ENCODE measurements at regions not wholly inside any gene's neighbourhood (a gene's known extent, or its start where the extent isn't known, plus 50 kb on each side); places are given as distances from the start of the nearest gene placed in this dataset.
"Not testable (repeated sequence)": the region's sequence is repeated elsewhere in the genome, so short reads cannot be mapped to it uniquely, and the experiment has no call there.

DNA sequence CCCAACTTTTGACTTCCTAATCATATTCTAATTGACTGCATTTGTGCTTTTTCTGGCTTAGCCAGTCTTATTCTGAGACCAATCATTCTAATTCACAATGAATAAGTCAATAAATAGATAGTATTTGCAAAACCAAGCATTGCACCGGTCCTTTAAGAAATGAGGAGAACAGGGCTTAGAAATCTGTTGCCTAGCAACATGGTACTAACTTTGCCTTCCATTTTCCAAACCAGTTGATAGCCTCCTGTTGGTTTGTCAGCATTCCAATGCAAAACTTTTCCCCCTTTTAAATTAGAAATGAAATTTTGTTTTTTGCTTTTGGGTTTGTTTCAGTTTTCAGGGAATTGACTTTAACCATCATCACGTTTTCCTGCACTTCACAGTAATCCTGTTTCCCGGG is 603.5 kb upstream of the NRP1 start:
- H3K36me3 Mint-ChIP-seq (ENCODE audit: low read depth) = no peaks in the 10 kb centered on the region
- H3K9me3 ChIP-seq (ENCODE audit: control insufficient read depth, low read length, poor library complexity, severe bottlenecking) = no peaks in the 10 kb centered on the region
- no peak overlapping the region for H3K27ac Mint-ChIP-seq
- DNase-seq (no peak), ATAC-seq (no peak)
- no peaks in the 10 kb centered on the region for H3K4me1 Mint-ChIP-seq
- peaks cover 6% of the 10 kb centered on the region for H3K27me3 Mint-ChIP-seq
- no peak overlapping the region for H3K4me3 Mint-ChIP-seq

DNA sequence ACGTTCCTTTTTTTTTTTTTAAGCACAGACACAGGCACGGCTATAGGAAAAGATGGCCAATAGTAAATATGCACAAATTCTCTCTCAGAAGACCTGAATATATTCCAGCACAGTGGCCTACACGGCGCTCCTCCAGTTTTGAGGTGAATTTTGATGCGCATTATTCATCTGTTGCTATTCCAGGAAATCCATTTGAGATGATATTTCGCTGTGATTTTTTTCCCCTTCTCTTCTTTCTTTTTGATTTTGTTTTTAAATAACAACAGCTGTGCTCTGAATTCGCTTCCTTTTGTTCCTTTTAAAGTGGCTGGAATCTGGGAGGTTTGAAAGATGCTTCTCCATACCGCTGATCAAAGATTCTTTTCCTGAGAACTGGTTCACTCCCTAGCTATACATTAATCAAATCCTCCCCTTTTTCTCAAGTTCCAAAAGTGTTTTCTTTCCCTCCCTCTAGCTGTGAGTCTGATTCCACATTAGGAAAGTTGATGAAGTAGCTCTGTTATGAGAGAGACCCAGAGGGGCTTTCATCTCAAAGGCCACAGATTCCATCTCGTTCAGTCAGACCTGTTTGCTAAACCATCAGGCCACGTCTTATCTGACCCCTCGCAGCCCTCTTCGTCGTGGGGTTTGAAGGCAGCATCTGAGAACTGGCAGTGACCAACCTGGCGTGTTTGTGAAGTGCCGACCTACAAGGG is 602.7 kb upstream of the NRP1 start:
- Mint-ChIP-seq H3K27me3 (peaks cover 6% of the 10 kb centered on the region), H3K4me1 (no peaks in the 10 kb centered on the region), H3K27ac (no peak overlapping the region), H3K36me3 (ENCODE audit: low read depth) (peaks cover 2% of the 10 kb centered on the region), H3K4me3 (no peak overlapping the region)
- ATAC-seq (no peak), DNase-seq (no peak)
- no peaks in the 10 kb centered on the region for H3K9me3 ChIP-seq (ENCODE audit: control insufficient read depth, low read length, poor library complexity, severe bottlenecking)

DNA sequence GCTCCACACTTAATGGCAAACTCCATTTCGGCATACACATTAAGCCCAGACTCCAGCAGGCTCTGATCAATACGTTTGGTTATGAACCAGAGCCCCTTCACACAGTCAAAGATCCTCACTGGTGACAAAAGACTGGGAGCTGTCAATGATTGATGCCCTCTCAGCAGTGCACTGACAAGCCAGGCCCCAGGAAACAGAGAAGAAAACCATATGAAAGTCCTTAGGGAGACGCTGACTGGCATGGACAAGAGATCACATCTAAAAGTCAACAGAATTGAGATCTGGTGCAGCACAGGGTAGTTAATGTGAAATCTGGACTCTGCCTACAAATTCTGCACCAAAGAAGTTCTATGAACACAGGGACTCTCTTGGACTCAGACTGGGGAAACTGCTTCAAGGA is 600.9 kb upstream of the NRP1 start:
- Mint-ChIP-seq H3K4me3 (no peak overlapping the region), H3K4me1 (no peaks in the 10 kb centered on the region), H3K36me3 (ENCODE audit: low read depth) (peaks cover 2% of the 10 kb centered on the region), H3K27me3 (peaks cover 15% of the 10 kb centered on the region), H3K27ac (no peak overlapping the region)
- H3K9me3 ChIP-seq (ENCODE audit: control insufficient read depth, low read length, poor library complexity, severe bottlenecking) = no peaks in the 10 kb centered on the region
- DNase-seq (no peak), ATAC-seq (no peak)

DNA sequence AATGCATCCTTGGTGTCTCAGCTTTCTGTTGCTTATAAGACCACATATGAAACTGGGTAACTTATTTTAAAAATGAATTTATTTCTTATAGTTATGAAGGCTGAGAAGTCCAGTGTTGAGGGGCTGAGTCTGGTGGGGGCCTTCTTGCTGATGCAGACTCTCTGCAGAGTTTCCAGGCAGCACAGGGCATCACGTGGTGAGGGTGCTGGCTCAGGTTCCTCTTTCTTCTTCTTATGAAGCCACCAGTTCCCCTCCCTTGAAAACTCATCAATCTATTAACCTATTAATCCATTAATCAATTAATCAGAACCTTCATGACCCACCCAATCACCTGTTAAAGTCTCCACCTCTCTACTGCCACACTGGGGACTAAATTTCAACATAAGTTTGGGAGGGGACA is 595.6 kb upstream of the NRP1 start:
- Mint-ChIP-seq H3K4me1 (no peaks in the 10 kb centered on the region), H3K27me3 (peaks cover 9% of the 10 kb centered on the region), H3K27ac (no peak overlapping the region), H3K4me3 (no peak overlapping the region), H3K36me3 (ENCODE audit: low read depth) (peaks cover 2% of the 10 kb centered on the region)
- DNase-seq (no peak), ATAC-seq (no peak)
- no peaks in the 10 kb centered on the region for H3K9me3 ChIP-seq (ENCODE audit: control insufficient read depth, low read length, poor library complexity, severe bottlenecking)

DNA sequence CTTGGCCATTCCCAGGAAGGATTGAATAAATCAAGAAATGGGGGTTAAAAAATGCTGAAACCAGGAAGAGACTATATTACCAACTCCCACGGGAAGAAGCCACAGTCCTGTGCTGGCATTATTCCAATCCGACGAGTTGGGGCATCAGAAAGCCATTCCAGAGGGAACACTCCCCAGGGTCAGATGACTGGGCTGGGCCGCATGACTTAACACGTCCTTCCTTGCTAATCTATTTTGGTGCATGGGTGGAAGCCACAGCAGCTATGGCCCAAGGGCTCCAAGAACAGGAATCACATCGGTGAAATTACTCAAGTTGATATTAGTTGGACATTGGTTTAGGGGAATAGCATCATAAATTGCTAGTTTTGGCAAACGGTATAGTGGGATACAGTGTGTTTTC is 592.9 kb upstream of the NRP1 start:
- ATAC-seq (no peak), DNase-seq (no peak)
- H3K4me3 Mint-ChIP-seq = no peak overlapping the region
- H3K27ac Mint-ChIP-seq = no peak overlapping the region
- H3K4me1 Mint-ChIP-seq = peaks cover 3% of the 10 kb centered on the region
- H3K36me3 Mint-ChIP-seq (ENCODE audit: low read depth) = no peaks in the 10 kb centered on the region
- H3K9me3 ChIP-seq (ENCODE audit: control insufficient read depth, low read length, poor library complexity, severe bottlenecking) = no peaks in the 10 kb centered on the region
- peaks cover 9% of the 10 kb centered on the region for H3K27me3 Mint-ChIP-seq

DNA sequence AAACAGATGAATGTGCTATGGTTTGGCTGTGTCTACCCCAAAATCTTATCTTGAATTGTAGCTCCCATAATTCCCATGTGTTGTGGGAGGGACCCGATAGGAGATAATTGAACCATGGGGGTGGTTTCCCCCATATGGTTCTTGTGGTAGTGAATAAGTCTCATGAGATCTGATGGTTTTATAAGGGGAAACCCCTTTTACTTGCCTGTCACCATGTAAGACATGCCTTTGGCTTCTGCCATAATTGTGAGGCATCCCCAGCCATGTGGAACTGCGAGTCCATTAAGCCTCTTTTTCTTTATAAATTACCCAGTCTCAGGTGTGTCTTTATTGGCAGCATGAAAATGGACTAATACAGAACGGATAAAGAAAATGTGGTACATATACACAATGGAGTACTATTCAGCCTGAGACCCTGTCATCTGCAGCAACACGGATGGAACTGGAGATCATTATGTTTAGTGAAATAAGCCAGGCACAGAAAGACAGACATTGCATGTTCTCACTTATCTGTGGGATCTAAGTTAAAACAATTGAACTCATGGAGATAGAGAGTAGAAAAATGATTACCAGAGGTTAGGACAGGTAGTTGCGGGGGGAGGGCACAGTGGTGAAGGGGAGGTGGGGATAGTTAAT is 587.6 kb upstream of the NRP1 start:
- DNase-seq = no peak
- Mint-ChIP-seq H3K27ac (no peak overlapping the region), H3K4me1 (peaks cover 3% of the 10 kb centered on the region), H3K27me3 (peaks cover 13% of the 10 kb centered on the region), H3K36me3 (ENCODE audit: low read depth) (peaks cover 3% of the 10 kb centered on the region), H3K4me3 (no peak overlapping the region)
- H3K9me3 ChIP-seq (ENCODE audit: control insufficient read depth, low read length, poor library complexity, severe bottlenecking) = no peaks in the 10 kb centered on the region
- ATAC-seq = no peak

DNA sequence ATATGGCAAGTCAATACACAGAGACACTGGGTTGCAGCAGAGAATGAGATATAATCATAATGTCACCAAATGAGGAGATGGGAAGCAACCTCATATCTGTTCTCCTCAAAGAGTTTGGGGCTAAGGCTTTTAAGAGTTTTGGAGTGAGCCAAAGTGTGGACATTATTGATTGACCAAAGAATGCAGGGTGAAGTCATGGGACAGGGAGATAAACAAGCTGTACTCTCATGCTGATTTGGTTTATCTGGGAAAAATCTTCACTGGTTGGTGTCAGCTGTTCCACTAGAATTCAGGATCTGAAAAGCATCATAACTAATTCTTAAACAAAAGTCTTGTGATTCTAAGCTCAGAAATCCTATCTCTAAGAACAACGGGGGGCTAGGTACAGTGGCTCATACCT is 585.9 kb upstream of the NRP1 start:
- Mint-ChIP-seq H3K4me3 (no peak overlapping the region), H3K4me1 (peaks cover 3% of the 10 kb centered on the region), H3K27ac (no peak overlapping the region), H3K36me3 (ENCODE audit: low read depth) (peaks cover 3% of the 10 kb centered on the region), H3K27me3 (peaks cover 16% of the 10 kb centered on the region)
- DNase-seq = no peak
- ATAC-seq = no peak
- no peaks in the 10 kb centered on the region for H3K9me3 ChIP-seq (ENCODE audit: control insufficient read depth, low read length, poor library complexity, severe bottlenecking)

DNA sequence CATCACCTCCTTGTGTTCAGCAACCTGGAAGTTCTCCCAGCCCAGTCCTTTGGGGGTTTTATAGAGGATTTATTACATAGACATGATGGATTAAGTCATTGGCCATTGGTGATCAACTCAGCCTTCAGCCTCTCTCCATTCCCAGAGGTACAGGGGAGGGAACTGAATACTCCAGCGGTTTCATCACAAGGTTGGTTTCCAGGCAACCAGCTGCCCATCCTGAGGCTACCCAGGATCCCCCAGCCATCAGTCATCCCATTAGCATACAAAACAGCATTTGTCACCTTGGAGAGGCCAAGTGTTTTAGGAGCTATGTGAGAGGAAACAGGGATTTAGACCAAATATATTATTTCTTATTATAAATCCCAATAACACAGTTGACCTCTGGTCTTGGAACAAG is 584.8 kb upstream of the NRP1 start:
- Mint-ChIP-seq H3K4me3 (no peak overlapping the region), H3K27me3 (peaks cover 17% of the 10 kb centered on the region), H3K4me1 (peaks cover 3% of the 10 kb centered on the region), H3K27ac (no peak overlapping the region), H3K36me3 (ENCODE audit: low read depth) (peaks cover 3% of the 10 kb centered on the region)
- no peak for DNase-seq
- no peaks in the 10 kb centered on the region for H3K9me3 ChIP-seq (ENCODE audit: control insufficient read depth, low read length, poor library complexity, severe bottlenecking)
- no peak for ATAC-seq

DNA sequence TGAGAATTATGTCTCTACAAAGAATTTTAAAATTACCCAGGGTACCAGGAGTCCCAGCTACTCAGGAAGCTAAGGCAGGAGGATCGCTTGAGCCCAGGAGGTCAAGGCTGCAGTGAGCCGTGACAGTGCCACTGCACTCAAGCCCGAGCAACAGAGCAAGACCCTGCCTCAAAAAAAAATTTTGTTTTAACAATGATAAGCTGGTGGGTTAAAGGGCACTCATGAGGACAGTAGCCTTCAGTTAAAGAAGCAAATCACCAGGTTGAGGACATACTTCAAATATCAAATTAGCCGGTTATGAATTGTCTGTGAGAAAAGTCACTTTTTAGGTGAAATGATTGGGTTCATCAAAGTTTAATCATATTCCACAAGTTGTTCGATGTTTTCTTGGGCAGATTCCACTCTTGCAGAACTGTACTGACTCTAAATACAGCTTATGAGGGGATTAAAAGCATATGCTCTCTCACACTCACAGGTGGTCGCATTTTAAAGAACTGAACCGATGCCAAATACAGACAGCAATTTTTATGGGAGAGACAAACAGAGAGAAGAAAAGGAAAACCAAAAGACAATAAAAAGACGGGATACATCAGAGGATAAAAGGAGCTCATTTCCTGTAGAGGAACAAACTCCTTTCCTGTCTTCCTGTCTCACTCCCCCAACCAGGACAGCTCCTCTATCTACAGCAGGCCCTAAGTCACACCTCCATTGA is 582.8 kb upstream of the NRP1 start:
- H3K4me1 Mint-ChIP-seq = no peaks in the 10 kb centered on the region
- DNase-seq = no peak
- H3K27me3 Mint-ChIP-seq = peaks cover 21% of the 10 kb centered on the region
- peaks cover 3% of the 10 kb centered on the region for H3K36me3 Mint-ChIP-seq (ENCODE audit: low read depth)
- H3K27ac Mint-ChIP-seq = no peak overlapping the region
- H3K9me3 ChIP-seq (ENCODE audit: control insufficient read depth, low read length, poor library complexity, severe bottlenecking) = no peaks in the 10 kb centered on the region
- H3K4me3 Mint-ChIP-seq = no peak overlapping the region
- no peak for ATAC-seq

DNA sequence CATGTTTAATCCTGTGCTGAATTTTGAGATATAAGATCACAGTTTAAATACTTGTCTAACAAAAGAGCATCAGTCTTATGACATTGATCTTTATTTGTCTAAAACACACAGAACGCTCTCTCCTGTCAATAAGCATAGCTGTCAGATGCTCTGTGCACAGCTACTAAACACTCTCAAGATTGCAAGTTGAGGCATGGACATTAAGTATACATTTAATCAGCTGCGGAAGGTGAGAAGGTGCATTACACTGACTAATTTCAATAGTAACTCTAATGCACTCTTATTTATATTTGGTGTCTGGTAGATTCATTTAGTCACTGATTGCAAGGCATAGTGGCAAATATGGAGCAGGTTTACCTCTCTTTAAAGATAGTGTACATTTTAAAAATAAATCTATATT is 580.3 kb upstream of the NRP1 start:
- no peak for ATAC-seq
- H3K27me3 Mint-ChIP-seq = peaks cover 30% of the 10 kb centered on the region
- peaks cover 3% of the 10 kb centered on the region for H3K36me3 Mint-ChIP-seq (ENCODE audit: low read depth)
- H3K27ac Mint-ChIP-seq = no peak overlapping the region
- H3K4me1 Mint-ChIP-seq = no peaks in the 10 kb centered on the region
- DNase-seq = no peak
- no peak overlapping the region for H3K4me3 Mint-ChIP-seq
- no peaks in the 10 kb centered on the region for H3K9me3 ChIP-seq (ENCODE audit: control insufficient read depth, low read length, poor library complexity, severe bottlenecking)

DNA sequence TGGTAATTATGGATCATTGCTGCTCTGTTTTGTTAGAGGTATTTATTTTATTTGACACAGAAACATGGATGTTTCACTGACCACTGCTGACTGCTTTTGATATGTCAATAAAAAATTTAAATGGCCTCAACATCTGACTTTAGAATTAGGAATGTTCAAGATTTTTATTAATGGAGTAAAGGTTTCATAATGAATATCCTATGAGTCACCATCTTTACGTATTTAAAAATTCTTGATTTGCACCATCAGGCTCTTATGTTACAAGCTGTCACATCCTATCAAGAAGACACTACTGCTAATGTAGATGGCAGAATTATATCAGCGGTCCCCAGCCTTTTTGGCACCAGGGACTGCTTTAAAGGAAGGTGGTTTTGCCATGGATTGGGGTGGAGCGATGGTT is 578.7 kb upstream of the NRP1 start:
- Mint-ChIP-seq H3K27me3 (peaks cover 37% of the 10 kb centered on the region), H3K36me3 (ENCODE audit: low read depth) (peaks cover 3% of the 10 kb centered on the region), H3K27ac (no peak overlapping the region), H3K4me3 (no peak overlapping the region), H3K4me1 (no peaks in the 10 kb centered on the region)
- no peak for DNase-seq
- H3K9me3 ChIP-seq (ENCODE audit: control insufficient read depth, low read length, poor library complexity, severe bottlenecking) = no peaks in the 10 kb centered on the region
- no peak for ATAC-seq

DNA sequence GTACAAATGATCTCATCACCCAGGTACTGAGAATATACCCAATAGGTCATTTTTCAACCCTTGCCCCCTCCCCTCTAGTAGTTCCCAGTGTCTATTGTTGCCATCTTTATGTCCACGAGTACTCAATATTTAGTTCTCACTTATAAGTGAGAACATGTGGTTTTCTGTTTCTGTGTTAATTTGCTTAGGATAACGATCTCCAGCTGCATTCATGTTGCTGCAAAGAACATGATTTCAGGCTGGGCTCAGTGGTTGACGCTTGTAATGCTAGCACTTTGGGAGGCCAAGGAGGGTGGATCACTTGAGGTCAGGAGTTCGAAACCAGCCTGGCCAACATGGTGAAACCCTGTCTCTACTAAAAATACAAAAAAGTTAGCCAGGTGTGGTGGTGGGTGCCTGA is 575.0 kb upstream of the NRP1 start:
- not testable (repeated sequence) for ATAC-seq; H3K36me3 Mint-ChIP-seq (ENCODE audit: low read depth); H3K9me3 ChIP-seq (ENCODE audit: control insufficient read depth, low read length, poor library complexity, severe bottlenecking); H3K4me3 Mint-ChIP-seq; DNase-seq; H3K4me1 Mint-ChIP-seq; H3K27ac Mint-ChIP-seq
- H3K27me3 Mint-ChIP-seq = peaks cover 29% of the 10 kb centered on the region

DNA sequence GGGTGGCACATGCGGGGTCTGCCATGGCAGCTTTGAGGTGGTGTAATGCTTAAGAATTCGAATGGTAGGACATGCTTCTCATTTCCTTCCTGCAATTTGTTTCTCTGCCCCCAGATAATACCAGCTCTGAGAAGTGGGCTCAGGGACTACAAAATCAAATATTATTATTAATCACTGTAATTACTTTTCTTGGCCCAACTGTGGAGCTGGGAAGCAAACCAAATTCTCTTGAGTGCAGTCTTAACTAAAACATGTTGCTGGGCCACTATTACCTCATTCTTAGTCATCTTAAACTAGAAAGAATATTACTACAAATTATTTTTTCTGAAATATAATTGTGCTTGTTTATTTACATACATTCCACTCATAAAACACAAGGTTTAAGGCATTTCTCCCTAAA is 566.7 kb upstream of the NRP1 start:
- ATAC-seq = no peak

DNA sequence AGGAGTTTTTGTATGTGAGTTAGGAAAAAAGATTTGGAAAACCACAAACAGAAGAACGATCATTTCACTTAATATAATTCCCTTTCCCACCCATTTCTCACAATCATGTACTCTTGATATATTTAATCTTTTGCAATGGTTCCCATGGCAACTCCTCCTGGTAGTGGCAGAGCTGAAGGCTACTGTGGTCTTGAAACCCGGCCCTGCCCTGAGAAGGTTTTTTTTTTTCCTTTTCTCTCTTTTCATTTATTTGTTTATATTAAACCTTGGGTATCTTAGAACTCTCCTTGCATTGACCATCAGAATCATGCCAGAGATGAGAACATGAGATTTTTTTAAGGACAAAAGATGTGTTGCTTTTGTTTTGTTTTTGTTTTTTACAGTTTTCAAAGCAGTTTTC is 566.1 kb upstream of the NRP1 start:
- Mint-ChIP-seq H3K4me1 (no peaks in the 10 kb centered on the region), H3K27me3 (peaks cover 25% of the 10 kb centered on the region), H3K36me3 (ENCODE audit: low read depth) (no peaks in the 10 kb centered on the region), H3K27ac (no peak overlapping the region), H3K4me3 (no peak overlapping the region)
- ATAC-seq = no peak
- DNase-seq = no peak
- no peaks in the 10 kb centered on the region for H3K9me3 ChIP-seq (ENCODE audit: control insufficient read depth, low read length, poor library complexity, severe bottlenecking)

More for the DNA sequence above, 566.7 kb upstream of the NRP1 start:
- H3K4me1 Mint-ChIP-seq = no peaks in the 10 kb centered on the region
- no peak overlapping the region for H3K4me3 Mint-ChIP-seq
- no peaks in the 10 kb centered on the region for H3K36me3 Mint-ChIP-seq (ENCODE audit: low read depth)
- no peak for DNase-seq
- H3K27ac Mint-ChIP-seq = no peak overlapping the region
- H3K27me3 Mint-ChIP-seq = peaks cover 29% of the 10 kb centered on the region
- H3K9me3 ChIP-seq (ENCODE audit: control insufficient read depth, low read length, poor library complexity, severe bottlenecking) = no peaks in the 10 kb centered on the region
